ENCODE measurements at regions not wholly inside any gene's neighbourhood (a gene's known extent, or its start where the extent isn't known, plus 50 kb on each side); places are given as distances from the start of the nearest gene placed in this dataset.

GRCh38 chr10:123355748-123356481 is 201.7 kb downstream of the BUB3 start:
- no peaks in the 10 kb centered on the region for H3K36me3 ChIP-seq (ENCODE audit: low read depth)
- peak; percentile 7 for DNase-seq
- H3K4me2 ChIP-seq (ENCODE audit: unreplicated experiment), result no peak overlapping the region
- no peaks in the 10 kb centered on the region for H4K20me1 ChIP-seq (ENCODE audit: insufficient read depth)
- H3K4me3 ChIP-seq, result no peak overlapping the region
- H3K27ac ChIP-seq, result no peak overlapping the region
- in situ Hi-C loops (cut with MboI), result no loop called here
- TF ChIP-seq EZH2phosphoT487 (IDR thresholded peaks at IDR 0.05; ENCODE audit: insufficient read depth, low read depth), result no peak
- 10 to 13% methylated on average over 6 of the region's 6 CpGs for WGBS, 2 experiments (ENCODE audit: low coverage in 1 of 2, low lambda C conversion rate in 2 of 2, missing lambda C conversion rate in 2 of 2)
- no peaks in the 10 kb centered on the region for H3K9me3 ChIP-seq (ENCODE audit: low read depth)
- H3K4me1 ChIP-seq (ENCODE audit: insufficient read depth), result no peaks in the 10 kb centered on the region
- no peaks in the 10 kb centered on the region for H3F3A ChIP-seq (ENCODE audit: insufficient read depth)
- no peaks in the 10 kb centered on the region; the same call in none of the 2 replicates for H3K27me3 ChIP-seq (replicated peaks; ENCODE audit: insufficient read depth)
- H3K9me2 ChIP-seq (ENCODE audit: insufficient read depth), result no peaks in the 10 kb centered on the region
- H3K79me2 ChIP-seq (ENCODE audit: insufficient read depth), result no peaks in the 10 kb centered on the region
- H3K9ac ChIP-seq, result no peak overlapping the region
- no peak overlapping the region for H2AFZ ChIP-seq

- H3K9ac ChIP-seq, result no peak overlapping the region
- no peaks in the 10 kb centered on the region for H3K9me3 ChIP-seq (ENCODE audit: low read depth)
- no peaks in the 10 kb centered on the region for H3K4me1 ChIP-seq (ENCODE audit: insufficient read depth)
- TF ChIP-seq EZH2phosphoT487 (IDR thresholded peaks at IDR 0.05; ENCODE audit: insufficient read depth, low read depth) (no peak), EZH2 (IDR thresholded peaks at IDR 0.05; ENCODE audit: insufficient read depth, poor library complexity, severe bottlenecking) (no peak)
- no peak overlapping the region for H3K4me3 ChIP-seq
- no peak overlapping the region for H3K27ac ChIP-seq
- no peak overlapping the region for H2AFZ ChIP-seq
- no peaks in the 10 kb centered on the region for H3F3A ChIP-seq (ENCODE audit: insufficient read depth)
- no peaks in the 10 kb centered on the region; the same call in none of the 2 replicates for H3K27me3 ChIP-seq (replicated peaks; ENCODE audit: insufficient read depth)
- H3K79me2 ChIP-seq (ENCODE audit: insufficient read depth), result no peaks in the 10 kb centered on the region
- in situ Hi-C loops (cut with MboI), result no loop called here
- H3K9me2 ChIP-seq (ENCODE audit: insufficient read depth), result no peaks in the 10 kb centered on the region
- no peak overlapping the region for H3K4me2 ChIP-seq (ENCODE audit: unreplicated experiment)
- WGBS, 2 experiments (ENCODE audit: low coverage in 1 of 2, low lambda C conversion rate in 2 of 2, missing lambda C conversion rate in 2 of 2), result 6% methylated on average over 5 of the region's 5 CpGs
- no peak for DNase-seq
- no peaks in the 10 kb centered on the region for H4K20me1 ChIP-seq (ENCODE audit: insufficient read depth)
- H3K36me3 ChIP-seq (ENCODE audit: low read depth), result no peaks in the 10 kb centered on the region
Measured at GRCh38 chr10:123356799-123357198, 202.6 kb downstream of the BUB3 start.

- no peak overlapping the region for H3K27ac ChIP-seq
- no peaks in the 10 kb centered on the region; the same call in none of the 2 replicates for H3K27me3 ChIP-seq (replicated peaks; ENCODE audit: insufficient read depth)
- no peak overlapping the region for H3K4me3 ChIP-seq
- H3F3A ChIP-seq (ENCODE audit: insufficient read depth), result no peaks in the 10 kb centered on the region
- 22 to 27% methylated on average over 17 of the region's 17 CpGs for WGBS, 2 experiments (ENCODE audit: low coverage in 1 of 2, low lambda C conversion rate in 2 of 2, missing lambda C conversion rate in 2 of 2)
- H3K79me2 ChIP-seq (ENCODE audit: insufficient read depth), result no peaks in the 10 kb centered on the region
- in situ Hi-C loops (cut with MboI), result no loop called here
- no peak for DNase-seq
- no peaks in the 10 kb centered on the region for H3K9me3 ChIP-seq (ENCODE audit: low read depth)
- TF ChIP-seq EZH2phosphoT487 (IDR thresholded peaks at IDR 0.05; ENCODE audit: insufficient read depth, low read depth), result no peak
- no peak for TF ChIP-seq EZH2 (IDR thresholded peaks at IDR 0.05; ENCODE audit: insufficient read depth, poor library complexity, severe bottlenecking)
- H3K36me3 ChIP-seq (ENCODE audit: low read depth), result no peaks in the 10 kb centered on the region
- H3K4me1 ChIP-seq (ENCODE audit: insufficient read depth), result no peaks in the 10 kb centered on the region
- no peaks in the 10 kb centered on the region for H3K9me2 ChIP-seq (ENCODE audit: insufficient read depth)
- no peak overlapping the region for H3K4me2 ChIP-seq (ENCODE audit: unreplicated experiment)
- no peaks in the 10 kb centered on the region for H4K20me1 ChIP-seq (ENCODE audit: insufficient read depth)
- H3K9ac ChIP-seq, result no peak overlapping the region
- H2AFZ ChIP-seq, result no peak overlapping the region
Measured at GRCh38 chr10:123357421-123357930, 203.3 kb downstream of the BUB3 start.

GRCh38 chr10:123359539-123359938 is 205.3 kb downstream of the BUB3 start:
- H3K79me2 ChIP-seq (ENCODE audit: insufficient read depth), result no peaks in the 10 kb centered on the region
- H3K4me2 ChIP-seq (ENCODE audit: unreplicated experiment), result no peak overlapping the region
- no peaks in the 10 kb centered on the region for H3K36me3 ChIP-seq (ENCODE audit: low read depth)
- no peak overlapping the region for H2AFZ ChIP-seq
- no peaks in the 10 kb centered on the region for H3K9me3 ChIP-seq (ENCODE audit: low read depth)
- DNase-seq, result no peak
- no peaks in the 10 kb centered on the region for H3K9me2 ChIP-seq (ENCODE audit: insufficient read depth)
- H3K9ac ChIP-seq, result no peak overlapping the region
- H3K4me1 ChIP-seq (ENCODE audit: insufficient read depth), result no peaks in the 10 kb centered on the region
- no peak overlapping the region for H3K4me3 ChIP-seq
- H4K20me1 ChIP-seq (ENCODE audit: insufficient read depth), result no peaks in the 10 kb centered on the region
- 35 to 42% methylated on average over 2 of the region's 2 CpGs for WGBS, 2 experiments (ENCODE audit: low coverage in 1 of 2, low lambda C conversion rate in 2 of 2, missing lambda C conversion rate in 2 of 2)
- H3F3A ChIP-seq (ENCODE audit: insufficient read depth), result no peaks in the 10 kb centered on the region
- in situ Hi-C loops (cut with MboI), result no loop called here
- H3K27me3 ChIP-seq (replicated peaks; ENCODE audit: insufficient read depth), result no peaks in the 10 kb centered on the region; the same call in none of the 2 replicates
- TF ChIP-seq EZH2 (IDR thresholded peaks at IDR 0.05; ENCODE audit: insufficient read depth, poor library complexity, severe bottlenecking) (no peak), EZH2phosphoT487 (IDR thresholded peaks at IDR 0.05; ENCODE audit: insufficient read depth, low read depth) (no peak)
- H3K27ac ChIP-seq, result no peak overlapping the region

Measured in GM23248 (cell line).